B cell (primary cell): ENCODE measurements at regions not wholly inside any gene's neighbourhood (a gene's known extent, or its start where the extent isn't known, plus 50 kb on each side); places are given as distances from the start of the nearest gene placed in this dataset.
"Not testable (repeated sequence)": the region's sequence is repeated elsewhere in the genome, so short reads cannot be mapped to it uniquely, and the experiment has no call there.

ENCODE experiments used
- ATAC-seq: fragments of 200-7000 bp; cut with Tn5 transposase; one replicate; pipeline ENCODE4 v1.10.0; 2021; ENCODE audit warnings: low read depth, mild to moderate bottlenecking, moderate number of reproducible peaks, moderate library complexity
- CTCF ChIA-PET: fragments of 350-600 bp; sonication (Branson Sonifier 250); formaldehyde crosslinking; loops from one replicate; lab custom pipeline; 2021; ENCODE audit warnings: antibody characterized with exemption, inconsistent platforms; lab: Charles Lee
- POLR2A ChIA-PET: fragments of 350-600 bp; sonication (Branson Sonifier 250); formaldehyde crosslinking; loops from one replicate; lab custom pipeline; 2021; ENCODE audit warnings: antibody characterized with exemption; lab: Charles Lee
- DNase-seq: peaks from one replicate; pipeline ENCODE4 v3.0.0; 2013
- H2AFZ ChIP-seq: 2 replicates; pipeline ENCODE4 v1.6.1; 2012; ENCODE audit warnings: mild to moderate bottlenecking, low read depth, low read length; ENCODE audit not compliant: insufficient read depth, poor library complexity, severe bottlenecking
- H3K27ac ChIP-seq, 2 donors: 1 replicate in 1 of 2; 2 replicates in 1 of 2; pipeline ENCODE4 v1.5.1; 2012 to 2013; ENCODE audit warnings: low read length in 2 of 2, mild to moderate bottlenecking in 2 of 2, moderate library complexity in 1 of 2
- H3K27me3 ChIP-seq, 4 experiments: fragments of 200-600 bp in 1 of 4; sonication (generic) in 1 of 4; replicated peaks in 1 of 4; 1 replicate in 2 of 4; 2 replicates in 2 of 4; pipeline versions ENCODE4 v1.6.1 to v1.7.0; 2013 to 2016; ENCODE audit warnings: low read length in 3 of 4, mild to moderate bottlenecking in 2 of 4, mixed read lengths in 1 of 4, moderate library complexity in 1 of 4; ENCODE audit not compliant: insufficient read depth in 4 of 4, control insufficient read depth in 3 of 4; ENCODE audit errors: control extremely low read depth in 1 of 4
- H3K36me3 ChIP-seq, 2 experiments: replicated peaks in 1 of 2; 1 replicate in 1 of 2; 2 replicates in 1 of 2; pipeline versions ENCODE4 v1.6.1 to v1.7.1; 2013; ENCODE audit warnings: low read length in 1 of 2; ENCODE audit not compliant: insufficient read depth in 2 of 2, control insufficient read depth in 1 of 2; ENCODE audit errors: control extremely low read depth in 1 of 2, extremely low read depth in 1 of 2
- H3K4me1 ChIP-seq, 2 donors: fragments of 200-600 bp in 1 of 2; sonication (generic) in 1 of 2; 1 replicate in 1 of 2; 2 replicates in 1 of 2; pipeline versions ENCODE4 v1.5.1 to v1.6.1; 2013 to 2017; ENCODE audit warnings: low read length in 2 of 2; ENCODE audit not compliant: control insufficient read depth in 2 of 2, insufficient read depth in 2 of 2
- H3K4me2 ChIP-seq: replicated peaks from 2 replicates; pipeline ENCODE3; 2012; ENCODE audit warnings: mild to moderate bottlenecking, low read depth, low read length; ENCODE audit not compliant: poor library complexity, severe bottlenecking
- H3K4me3 ChIP-seq, 5 experiments: fragments of 200-600 bp in 1 of 5; sonication (generic) in 1 of 5; 1 replicate in 3 of 5; 2 replicates in 2 of 5; pipeline versions ENCODE4 v1.5.1 to v1.7.0; 2011 to 2016; ENCODE audit warnings: low read length in 4 of 5, mild to moderate bottlenecking in 4 of 5, low read depth in 2 of 5, control low read depth in 1 of 5, moderate library complexity in 1 of 5; ENCODE audit not compliant: insufficient read depth in 1 of 5; ENCODE audit errors: control extremely low read depth in 1 of 5, extremely low read depth in 1 of 5
- H3K79me2 ChIP-seq: fragments of 200-600 bp; sonication (generic); one replicate; pipeline ENCODE4 v1.6.0; 2016; ENCODE audit warnings: low read length; ENCODE audit not compliant: control insufficient read depth, insufficient read depth
- H3K9ac ChIP-seq: fragments of 200-600 bp; sonication (generic); 2 replicates; pipeline ENCODE4 v1.6.1; 2017; ENCODE audit warnings: mild to moderate bottlenecking, low read length, moderate library complexity
- H3K9me3 ChIP-seq, 3 donors: one replicate each; pipeline versions ENCODE4 v1.6.1 to v1.7.1; 2013; ENCODE audit warnings: low read length in 2 of 3; ENCODE audit not compliant: control insufficient read depth in 2 of 3, insufficient read depth in 1 of 3; ENCODE audit errors: control extremely low read depth in 1 of 3
- H4K20me1 ChIP-seq: 2 replicates; pipeline ENCODE4 v1.6.0; 2012; ENCODE audit warnings: mild to moderate bottlenecking, low read length; ENCODE audit not compliant: insufficient read depth, control insufficient read depth, poor library complexity, severe bottlenecking
- H3K27ac Mint-ChIP-seq: one replicate; pipeline ENCODE4 v1.8.0; 2021; ENCODE audit warnings: mixed read lengths
- H3K27me3 Mint-ChIP-seq: one replicate; pipeline ENCODE4 v1.8.0; 2021; ENCODE audit warnings: mixed read lengths
- H3K4me1 Mint-ChIP-seq: one replicate; pipeline ENCODE4 v1.8.0; 2021; ENCODE audit warnings: mixed read lengths
- H3K4me3 Mint-ChIP-seq: one replicate; pipeline ENCODE4 v1.8.0; 2021; ENCODE audit warnings: mixed read lengths
- H3K9me3 Mint-ChIP-seq: one replicate; pipeline ENCODE4 v1.8.0; 2022; ENCODE audit warnings: mixed read lengths; ENCODE audit not compliant: insufficient read depth
- CTCF ChIP-seq: fragments of 200-600 bp; IDR thresholded peaks from one replicate; pipeline ENCODE4 v1.8.0; 2022; ENCODE audit warnings: antibody characterized with exemption, mild to moderate bottlenecking
- EZH2 ChIP-seq: IDR thresholded peaks from 2 replicates; pipeline ENCODE4 v1.6.1; 2012; ENCODE audit warnings: borderline replicate concordance, low read depth, mild to moderate bottlenecking, moderate library complexity, low read length; ENCODE audit not compliant: insufficient read depth, poor library complexity, severe bottlenecking
- WGBS: methylation state at CpG from one replicate; pipeline ENCODE4 v1.1.5; 2013; ENCODE audit warnings: missing lambda C conversion rate; ENCODE audit not compliant: insufficient coverage; 5-methylcytosine and 5-hydroxymethylcytosine counted together
- intact Hi-C: fragments of 100-400 bp; cut with micrococcal nuclease; formaldehyde crosslinking; loops from one replicate; pipeline ENCODE4 v1.10.0; 2022

GRCh38 chr6:44742828-44743372 lies 355.4 kb downstream of the CDC5L start:
- DNase-seq (no peak), ATAC-seq (no peak)
- H3K9me3 Mint-ChIP-seq: no peaks in the 10 kb centered on the region
- H3K27ac Mint-ChIP-seq: no peak overlapping the region
- 44% methylated on average over 2 of the region's 2 CpGs for WGBS
- Histone ChIP-seq H3K4me3 (no peak overlapping the region), H4K20me1 (no peaks in the 10 kb centered on the region), H3K27ac (no peak overlapping the region), H3K9ac (no peak overlapping the region), H3K27me3 (no peaks in the 10 kb centered on the region), H2AFZ (no peak overlapping the region), H3K36me3 (no peaks in the 10 kb centered on the region), H3K9me3 (peaks cover 0 to 4% (median 0%) of the 10 kb centered on the region in 3 donors), H3K79me2 (no peaks in the 10 kb centered on the region), H3K4me1 (no peaks in the 10 kb centered on the region), H3K4me2 (no peak overlapping the region)
- POLR2A ChIA-PET: no interaction called here
- intact Hi-C loops: no loop called here
- CTCF ChIA-PET: no interaction called here
- no peak overlapping the region for H3K4me3 Mint-ChIP-seq
- TF ChIP-seq EZH2: no peak
- no peak for TF ChIP-seq CTCF
- no peaks in the 10 kb centered on the region for H3K27me3 Mint-ChIP-seq
- peaks cover 1% of the 10 kb centered on the region for H3K4me1 Mint-ChIP-seq

GRCh38 chr6:44760116-44760515 lies 372.6 kb downstream of the CDC5L start:
- H3K27ac Mint-ChIP-seq, H4K20me1 ChIP-seq, H3K27me3 Mint-ChIP-seq, DNase-seq, POLR2A ChIA-PET, H3K9ac ChIP-seq, H3K27me3 ChIP-seq, H3K4me1 ChIP-seq, CTCF ChIA-PET, H3K27ac ChIP-seq, H3K79me2 ChIP-seq, H2AFZ ChIP-seq, H3K4me2 ChIP-seq, H3K4me1 Mint-ChIP-seq, intact Hi-C loops, H3K4me3 ChIP-seq, H3K4me3 Mint-ChIP-seq, ATAC-seq, H3K36me3 ChIP-seq: not testable (repeated sequence)
- 99% methylated on average over 16 of the region's 18 CpGs for WGBS
- H3K9me3 Mint-ChIP-seq: peaks cover 18% of the 10 kb centered on the region
- H3K9me3 ChIP-seq: peaks cover 0 to 17% (median 4%) of the 10 kb centered on the region in 3 donors
